Cardiac fibroblast (primary cell): ENCODE measurements at regions not wholly inside any gene's neighbourhood (a gene's known extent, or its start where the extent isn't known, plus 50 kb on each side); places are given as distances from the start of the nearest gene placed in this dataset.

ENCODE experiments used
- DNase-seq, 2 donors: peaks; one replicate each; pipeline versions ENCODE4 v3.0.0 to v3.0.0-alpha.2; 2010; ENCODE audit warnings: low read depth in 2 of 2
- H3K4me3 ChIP-seq, 2 donors: replicated peaks in 1 of 2; 1 replicate in 1 of 2; 2 replicates in 1 of 2; pipeline ENCODE4 v1.5.1; 2011; ENCODE audit warnings: low read depth in 2 of 2, low read length in 2 of 2, mild to moderate bottlenecking in 2 of 2, moderate library complexity in 1 of 2
- CTCF ChIP-seq: IDR thresholded peaks from one replicate; pipeline ENCODE4 v1.5.1; 2011; ENCODE audit warnings: low read depth, mild to moderate bottlenecking, low read length, inconsistent platforms

GRCh38 chr17:34832376-34832775, 128.9 kb downstream of the CCT6B start:
- TF ChIP-seq CTCF, result no peak
- no peak overlapping the region for H3K4me3 ChIP-seq
- no peak for DNase-seq

- DNase-seq, result no peak
- no peak overlapping the region for H3K4me3 ChIP-seq
- no peak for TF ChIP-seq CTCF
These were observed 134.3 kb downstream of the CCT6B start for GRCh38 chr17:34827008-34827407.

- DNase-seq, result no peak
- TF ChIP-seq CTCF, result no peak
- H3K4me3 ChIP-seq, result no peak overlapping the region
These were observed 134.9 kb downstream of the CCT6B start for GRCh38 chr17:34826332-34826731.

- TF ChIP-seq CTCF, result no peak
- no peak overlapping the region for H3K4me3 ChIP-seq
- no peak for DNase-seq
These were observed 135.4 kb downstream of the CCT6B start for GRCh38 chr17:34825884-34826283.

GRCh38 chr17:34825102-34825501, 136.2 kb downstream of the CCT6B start:
- TF ChIP-seq CTCF, result no peak
- no peak overlapping the region for H3K4me3 ChIP-seq
- DNase-seq, result no peak

- H3K4me3 ChIP-seq, result no peak overlapping the region
- TF ChIP-seq CTCF, result no peak
- DNase-seq, result no peak
These were observed 138.2 kb downstream of the CCT6B start for GRCh38 chr17:34823023-34823422.

- no peak for TF ChIP-seq CTCF
- no peak for DNase-seq
These were observed 139.1 kb downstream of the CCT6B start for GRCh38 chr17:34822007-34822739.

More at GRCh38 chr17:34822007-34822739, 139.1 kb downstream of the CCT6B start:
- H3K4me3 ChIP-seq, result no peak overlapping the region
